GM20431 (cell line): ENCODE measurements at regions not wholly inside any gene's neighbourhood (a gene's known extent, or its start where the extent isn't known, plus 50 kb on each side); places are given as distances from the start of the nearest gene placed in this dataset.
"Not testable (repeated sequence)": the region's sequence is repeated elsewhere in the genome, so short reads cannot be mapped to it uniquely, and the experiment has no call there.

Source experiments
- in situ Hi-C: fragments of 300-500 bp; cut with MseI, MboI; formaldehyde crosslinking; loops from one replicate; pipeline ENCODE4 v1.15.0; 2020; ENCODE audit warnings: low sequenced_read_pairs; ENCODE audit not compliant: unreplicated experiment

- in situ Hi-C loops = no loop called here
Observed at GRCh38 chr17:70365091-70365583, 195.8 kb downstream of the KCNJ2 start.

GRCh38 chr17:70366386-70366785, 197.1 kb downstream of the KCNJ2 start:
- in situ Hi-C loops = no loop called here

DNA sequence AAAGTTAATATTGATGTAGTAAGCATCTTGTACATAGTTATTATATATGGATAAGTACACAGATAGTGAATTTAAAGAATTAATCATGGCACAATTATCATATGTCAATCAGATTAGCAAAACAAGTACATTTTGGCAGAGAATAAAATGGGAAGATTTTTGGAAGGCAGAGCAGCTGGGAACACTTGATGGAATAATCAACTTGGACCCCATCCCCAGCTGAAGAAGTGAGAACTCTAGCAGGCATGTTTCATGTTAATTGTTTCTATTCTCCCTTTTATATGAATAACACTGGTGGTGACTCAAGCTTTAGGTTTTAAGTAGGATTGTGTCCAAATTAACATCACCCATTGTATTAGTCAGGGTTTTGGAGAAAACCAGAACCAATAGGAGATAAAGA, 198.7 kb downstream of the KCNJ2 start:
- in situ Hi-C loops = no loop called here

DNA sequence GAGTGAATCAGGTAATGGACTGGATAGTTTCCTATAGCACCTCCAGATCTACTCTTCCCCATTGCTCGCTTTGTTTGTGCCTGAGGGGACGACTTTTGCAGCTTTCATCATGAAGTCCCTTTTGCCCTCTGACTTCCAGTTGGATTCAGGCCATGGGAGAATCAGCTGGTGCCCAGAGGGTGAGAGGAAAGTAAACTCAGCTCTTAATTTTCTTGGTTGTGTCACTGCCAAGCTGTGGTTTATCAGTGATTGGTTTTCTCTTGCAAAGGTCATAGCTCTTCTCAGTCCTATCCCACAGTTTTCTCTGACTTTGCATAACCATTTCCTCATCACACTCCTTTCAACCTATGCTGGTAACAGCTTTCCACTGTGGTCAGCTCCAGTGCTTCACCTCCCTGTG, 200.1 kb downstream of the KCNJ2 start:
- in situ Hi-C loops = no loop called here

DNA sequence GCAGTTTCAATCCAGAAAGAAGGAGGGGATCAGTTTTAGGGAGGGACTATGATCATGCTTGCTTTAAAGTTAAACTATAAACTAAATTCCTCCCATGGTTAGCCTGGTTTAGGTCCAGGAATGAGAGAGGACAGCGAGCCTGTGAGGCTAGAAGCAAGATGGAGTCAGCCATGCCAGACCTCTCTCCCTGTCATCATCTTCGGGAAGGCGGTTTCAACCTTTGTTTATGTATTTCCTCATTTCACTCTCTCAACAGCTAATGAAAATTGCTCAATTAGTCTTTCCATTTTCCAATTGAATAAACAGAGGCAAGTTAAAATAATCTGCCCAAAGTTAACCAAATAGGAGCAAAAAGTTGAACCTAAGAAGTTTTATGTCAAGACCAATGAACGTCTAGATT, 201.5 kb downstream of the KCNJ2 start:
- in situ Hi-C loops = no loop called here

DNA sequence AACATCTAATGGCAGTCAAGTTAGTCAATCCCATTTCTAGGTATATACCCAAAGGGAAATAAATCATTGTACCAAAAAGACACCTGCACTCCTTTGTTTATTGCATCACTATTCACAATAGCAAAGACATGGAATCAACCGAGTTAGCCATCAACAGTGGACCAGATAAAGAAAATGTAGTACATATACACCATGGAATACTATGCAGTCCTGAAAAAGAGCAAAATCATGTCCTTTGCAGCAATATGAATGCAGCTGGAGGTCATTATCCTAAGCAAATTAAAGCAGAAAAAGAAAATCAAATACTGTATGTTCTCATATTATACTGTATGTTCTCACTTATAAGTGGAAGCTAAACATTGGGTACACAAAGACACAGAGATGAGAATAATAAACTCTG, 204.0 kb downstream of the KCNJ2 start:
- in situ Hi-C loops = no loop called here

GRCh38 chr17:70374496-70374895, 205.2 kb downstream of the KCNJ2 start:
- in situ Hi-C loops = no loop called here

DNA sequence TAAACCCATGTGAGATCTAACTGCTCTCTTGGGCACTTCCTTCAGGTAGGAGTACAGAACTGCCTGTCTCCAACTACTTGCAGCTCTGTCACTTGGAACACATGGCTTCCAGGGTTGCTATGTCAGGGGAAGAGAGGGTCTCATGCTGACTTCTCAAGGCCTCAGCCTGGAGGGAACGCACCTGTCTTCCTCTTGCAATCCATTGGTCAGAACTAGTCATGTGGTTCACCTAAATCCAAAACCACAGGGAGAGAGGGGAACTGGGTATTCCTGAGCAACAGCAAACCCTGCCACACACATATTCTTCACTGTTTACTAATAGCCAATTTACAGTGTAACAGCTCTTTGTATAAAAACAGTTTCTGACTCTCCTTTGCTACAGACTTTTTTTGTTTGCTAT, 206.1 kb downstream of the KCNJ2 start:
- in situ Hi-C loops = no loop called here

GRCh38 chr17:70375813-70376770, 206.8 kb downstream of the KCNJ2 start:
- in situ Hi-C loops = no loop called here

GRCh38 chr17:70377654-70378053, 208.3 kb downstream of the KCNJ2 start:
- in situ Hi-C loops = no loop called here

GRCh38 chr17:70378076-70378475, 208.7 kb downstream of the KCNJ2 start:
- in situ Hi-C loops = no loop called here

GRCh38 chr17:70379945-70380344, 210.6 kb downstream of the KCNJ2 start:
- in situ Hi-C loops = no loop called here

- in situ Hi-C loops = not testable (repeated sequence)
Observed at GRCh38 chr17:70381916-70382315, 212.6 kb downstream of the KCNJ2 start.

- in situ Hi-C loops = no loop called here
Observed at GRCh38 chr17:70388326-70388725, 219.0 kb downstream of the KCNJ2 start.

- in situ Hi-C loops = not testable (repeated sequence)
Observed at GRCh38 chr17:70389232-70389757, 220.0 kb downstream of the KCNJ2 start.

DNA sequence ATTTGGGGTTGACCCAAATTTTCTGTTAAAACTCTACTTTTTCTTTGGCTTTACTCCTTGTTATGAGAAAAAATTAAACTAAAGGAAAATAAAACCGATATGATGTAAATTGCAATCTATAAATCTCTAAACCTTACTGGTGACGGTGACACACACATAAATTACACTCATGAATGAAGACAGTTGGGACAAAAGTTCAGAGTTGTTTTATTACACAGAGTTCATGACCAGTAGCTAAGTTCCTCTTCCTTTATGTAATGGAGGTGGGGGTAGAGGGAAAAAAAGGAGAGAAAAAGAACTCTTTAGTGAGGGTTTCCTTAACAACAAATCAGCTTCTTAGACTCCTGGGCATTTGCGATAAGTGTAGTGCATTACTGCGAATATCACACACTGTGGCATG, 220.7 kb downstream of the KCNJ2 start:
- in situ Hi-C loops = no loop called here

DNA sequence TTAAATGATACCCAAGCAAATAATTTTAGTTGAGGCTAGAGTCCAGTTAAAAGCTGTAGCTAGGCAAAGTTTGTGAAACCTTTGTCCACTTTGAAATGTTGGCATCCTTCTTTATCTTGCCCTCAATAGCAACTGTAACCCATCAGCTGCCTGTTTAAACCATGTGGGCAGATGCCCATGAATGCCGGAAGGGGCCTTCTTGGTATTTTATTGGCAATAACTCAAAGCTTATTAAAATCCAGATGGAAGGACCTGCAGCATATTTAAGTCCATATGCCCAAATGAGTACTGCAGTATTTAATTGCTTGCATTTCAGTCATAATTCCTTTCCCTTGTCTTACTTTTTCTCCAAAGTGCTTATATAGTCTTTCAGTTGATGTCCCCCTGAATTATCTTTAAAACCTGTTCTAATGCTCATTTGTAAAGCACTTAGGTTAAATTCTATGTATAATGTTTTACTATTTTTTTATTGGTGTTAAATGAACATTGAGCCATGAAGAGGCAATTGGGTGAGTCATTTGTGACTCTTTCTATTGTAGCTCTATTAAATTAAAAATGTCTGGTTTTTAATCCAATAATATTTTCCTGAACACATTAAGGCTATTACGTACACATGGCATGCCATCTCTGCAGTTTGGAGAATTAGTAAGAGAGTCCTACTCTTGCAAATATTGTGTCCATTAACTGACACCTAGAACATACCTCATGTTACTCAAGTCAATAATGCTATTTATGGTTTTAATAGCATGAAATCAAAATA, 225.3 kb downstream of the KCNJ2 start:
- in situ Hi-C loops = no loop called here

DNA sequence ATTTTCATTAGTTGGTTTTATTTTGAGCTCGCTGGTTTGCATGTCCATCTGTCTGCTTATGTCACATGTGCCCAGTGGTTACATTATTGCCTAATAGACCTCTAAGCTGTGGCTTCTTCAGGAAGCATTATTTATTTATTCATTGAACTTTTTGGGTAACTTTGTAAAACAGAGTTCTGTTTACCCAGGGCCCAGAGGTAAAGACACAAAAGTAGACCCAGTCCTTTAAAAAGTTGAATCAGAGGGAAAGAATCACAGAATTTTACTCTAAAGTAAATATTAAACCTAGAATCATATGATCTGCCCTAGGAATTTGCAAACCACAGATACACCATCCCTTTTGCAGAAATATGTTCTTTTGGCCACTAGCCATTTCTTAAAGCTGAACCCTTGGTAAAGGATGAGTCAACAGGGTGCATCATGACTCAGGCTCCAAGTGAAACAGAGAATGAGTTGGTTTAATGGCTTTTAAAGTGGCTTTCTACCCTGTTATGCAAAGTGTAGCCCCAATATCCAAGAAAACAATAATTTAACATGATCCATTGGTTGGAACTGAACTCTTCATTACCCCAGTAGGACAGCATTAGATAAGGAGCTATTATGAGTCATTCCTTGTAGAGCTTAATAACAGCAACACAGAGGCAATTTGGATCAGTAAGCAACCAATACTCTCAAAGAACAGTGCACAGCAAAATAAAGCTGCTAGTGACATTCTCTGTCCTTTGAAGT, 236.3 kb downstream of the KCNJ2 start:
- in situ Hi-C loops = no loop called here

DNA sequence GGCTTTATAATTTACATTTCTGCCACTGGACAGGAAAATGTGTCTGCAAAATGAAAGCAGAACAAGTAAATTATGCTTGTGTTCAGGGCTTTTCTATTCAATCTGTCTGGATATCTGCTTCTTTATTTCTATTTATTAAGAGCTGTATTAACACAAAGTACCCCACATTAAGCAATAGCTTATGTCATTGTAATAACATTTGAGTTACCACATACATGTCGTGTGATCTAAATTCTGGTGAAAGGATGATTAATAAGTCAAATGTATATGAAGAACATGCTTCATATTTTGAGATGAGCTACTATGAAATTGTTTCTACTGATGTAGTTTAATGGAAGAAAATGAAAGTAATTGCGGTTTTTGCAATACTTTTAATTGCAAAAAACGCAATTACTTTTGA, 238.2 kb downstream of the KCNJ2 start:
- in situ Hi-C loops = no loop called here

DNA sequence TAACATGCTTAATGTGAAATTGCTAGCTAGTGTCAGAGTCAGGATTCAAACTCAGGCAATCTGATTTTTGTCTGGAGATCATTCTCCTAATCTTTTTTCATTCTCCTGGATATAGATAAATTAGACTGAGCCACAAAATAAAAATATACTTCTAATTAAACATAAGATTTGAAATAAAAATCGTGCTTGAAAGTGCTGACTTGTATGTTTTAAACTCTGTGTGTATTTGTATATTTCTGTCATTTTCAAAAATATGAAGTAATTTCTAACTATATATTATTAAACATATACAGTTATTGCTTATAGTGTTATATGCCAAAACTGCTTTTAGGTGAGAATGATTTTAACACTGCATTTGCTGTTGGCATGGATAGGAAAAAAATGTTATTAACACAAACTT, 239.4 kb downstream of the KCNJ2 start:
- in situ Hi-C loops = no loop called here
